B cell (primary cell): ENCODE measurements at regions not wholly inside any gene's neighbourhood (a gene's known extent, or its start where the extent isn't known, plus 50 kb on each side); places are given as distances from the start of the nearest gene placed in this dataset.

Experiments used
- ATAC-seq: fragments of 200-7000 bp; cut with Tn5 transposase; one replicate; pipeline ENCODE4 v1.10.0; 2021; ENCODE audit warnings: low read depth, mild to moderate bottlenecking, moderate number of reproducible peaks, moderate library complexity
- CTCF ChIA-PET: fragments of 350-600 bp; sonication (Branson Sonifier 250); formaldehyde crosslinking; loops from one replicate; lab custom pipeline; 2021; ENCODE audit warnings: antibody characterized with exemption, inconsistent platforms; lab: Charles Lee
- POLR2A ChIA-PET: fragments of 350-600 bp; sonication (Branson Sonifier 250); formaldehyde crosslinking; loops from one replicate; lab custom pipeline; 2021; ENCODE audit warnings: antibody characterized with exemption; lab: Charles Lee
- DNase-seq: peaks from one replicate; pipeline ENCODE4 v3.0.0; 2013
- H2AFZ ChIP-seq: 2 replicates; pipeline ENCODE4 v1.6.1; 2012; ENCODE audit warnings: mild to moderate bottlenecking, low read depth, low read length; ENCODE audit not compliant: insufficient read depth, poor library complexity, severe bottlenecking
- H3K27ac ChIP-seq, 2 donors: 1 replicate in 1 of 2; 2 replicates in 1 of 2; pipeline ENCODE4 v1.5.1; 2012 to 2013; ENCODE audit warnings: low read length in 2 of 2, mild to moderate bottlenecking in 2 of 2, moderate library complexity in 1 of 2
- H3K27me3 ChIP-seq, 4 experiments: fragments of 200-600 bp in 1 of 4; sonication (generic) in 1 of 4; replicated peaks in 1 of 4; 1 replicate in 2 of 4; 2 replicates in 2 of 4; pipeline versions ENCODE4 v1.6.1 to v1.7.0; 2013 to 2016; ENCODE audit warnings: low read length in 3 of 4, mild to moderate bottlenecking in 2 of 4, mixed read lengths in 1 of 4, moderate library complexity in 1 of 4; ENCODE audit not compliant: insufficient read depth in 4 of 4, control insufficient read depth in 3 of 4; ENCODE audit errors: control extremely low read depth in 1 of 4
- H3K36me3 ChIP-seq, 2 experiments: replicated peaks in 1 of 2; 1 replicate in 1 of 2; 2 replicates in 1 of 2; pipeline versions ENCODE4 v1.6.1 to v1.7.1; 2013; ENCODE audit warnings: low read length in 1 of 2; ENCODE audit not compliant: insufficient read depth in 2 of 2, control insufficient read depth in 1 of 2; ENCODE audit errors: control extremely low read depth in 1 of 2, extremely low read depth in 1 of 2
- H3K4me1 ChIP-seq, 2 donors: fragments of 200-600 bp in 1 of 2; sonication (generic) in 1 of 2; 1 replicate in 1 of 2; 2 replicates in 1 of 2; pipeline versions ENCODE4 v1.5.1 to v1.6.1; 2013 to 2017; ENCODE audit warnings: low read length in 2 of 2; ENCODE audit not compliant: control insufficient read depth in 2 of 2, insufficient read depth in 2 of 2
- H3K4me2 ChIP-seq: replicated peaks from 2 replicates; pipeline ENCODE3; 2012; ENCODE audit warnings: mild to moderate bottlenecking, low read depth, low read length; ENCODE audit not compliant: poor library complexity, severe bottlenecking
- H3K4me3 ChIP-seq, 5 experiments: fragments of 200-600 bp in 1 of 5; sonication (generic) in 1 of 5; 1 replicate in 3 of 5; 2 replicates in 2 of 5; pipeline versions ENCODE4 v1.5.1 to v1.7.0; 2011 to 2016; ENCODE audit warnings: low read length in 4 of 5, mild to moderate bottlenecking in 4 of 5, low read depth in 2 of 5, control low read depth in 1 of 5, moderate library complexity in 1 of 5; ENCODE audit not compliant: insufficient read depth in 1 of 5; ENCODE audit errors: control extremely low read depth in 1 of 5, extremely low read depth in 1 of 5
- H3K79me2 ChIP-seq: fragments of 200-600 bp; sonication (generic); one replicate; pipeline ENCODE4 v1.6.0; 2016; ENCODE audit warnings: low read length; ENCODE audit not compliant: control insufficient read depth, insufficient read depth
- H3K9ac ChIP-seq: fragments of 200-600 bp; sonication (generic); 2 replicates; pipeline ENCODE4 v1.6.1; 2017; ENCODE audit warnings: mild to moderate bottlenecking, low read length, moderate library complexity
- H3K9me3 ChIP-seq, 3 donors: one replicate each; pipeline versions ENCODE4 v1.6.1 to v1.7.1; 2013; ENCODE audit warnings: low read length in 2 of 3; ENCODE audit not compliant: control insufficient read depth in 2 of 3, insufficient read depth in 1 of 3; ENCODE audit errors: control extremely low read depth in 1 of 3
- H4K20me1 ChIP-seq: 2 replicates; pipeline ENCODE4 v1.6.0; 2012; ENCODE audit warnings: mild to moderate bottlenecking, low read length; ENCODE audit not compliant: insufficient read depth, control insufficient read depth, poor library complexity, severe bottlenecking
- H3K27ac Mint-ChIP-seq: one replicate; pipeline ENCODE4 v1.8.0; 2021; ENCODE audit warnings: mixed read lengths
- H3K27me3 Mint-ChIP-seq: one replicate; pipeline ENCODE4 v1.8.0; 2021; ENCODE audit warnings: mixed read lengths
- H3K4me1 Mint-ChIP-seq: one replicate; pipeline ENCODE4 v1.8.0; 2021; ENCODE audit warnings: mixed read lengths
- H3K4me3 Mint-ChIP-seq: one replicate; pipeline ENCODE4 v1.8.0; 2021; ENCODE audit warnings: mixed read lengths
- H3K9me3 Mint-ChIP-seq: one replicate; pipeline ENCODE4 v1.8.0; 2022; ENCODE audit warnings: mixed read lengths; ENCODE audit not compliant: insufficient read depth
- EZH2 ChIP-seq: IDR thresholded peaks from 2 replicates; pipeline ENCODE4 v1.6.1; 2012; ENCODE audit warnings: borderline replicate concordance, low read depth, mild to moderate bottlenecking, moderate library complexity, low read length; ENCODE audit not compliant: insufficient read depth, poor library complexity, severe bottlenecking
- WGBS: methylation state at CpG from one replicate; pipeline ENCODE4 v1.1.5; 2013; ENCODE audit warnings: missing lambda C conversion rate; ENCODE audit not compliant: insufficient coverage; 5-methylcytosine and 5-hydroxymethylcytosine counted together
- intact Hi-C: fragments of 100-400 bp; cut with micrococcal nuclease; formaldehyde crosslinking; loops from one replicate; pipeline ENCODE4 v1.10.0; 2022
- TF ChIP-seq, protein P1 (sequence below): fragments of 200-600 bp; IDR thresholded peaks from one replicate; pipeline ENCODE4 v1.8.0; 2022; ENCODE audit warnings: antibody characterized with exemption, mild to moderate bottlenecking

- H3K9me3 ChIP-seq, result peaks cover 0 to 16% (median 0%) of the 10 kb centered on the region in 3 donors
- intact Hi-C loops, result no loop called here
- Mint-ChIP-seq H3K27me3 (no peaks in the 10 kb centered on the region), H3K27ac (no peak overlapping the region), H3K4me3 (no peak overlapping the region), H3K9me3 (peaks cover 3% of the 10 kb centered on the region), H3K4me1 (no peaks in the 10 kb centered on the region)
- ChIA-PET CTCF (no interaction called here), POLR2A (no interaction called here)
- DNase-seq, result no peak
- H4K20me1 ChIP-seq, result no peaks in the 10 kb centered on the region
- H2AFZ ChIP-seq, result no peak overlapping the region
- H3K27ac ChIP-seq, result no peak overlapping the region
- no peaks in the 10 kb centered on the region for H3K4me1 ChIP-seq
- H3K9ac ChIP-seq, result no peak overlapping the region
- no peak for ATAC-seq
- H3K27me3 ChIP-seq, result no peaks in the 10 kb centered on the region
- H3K4me2 ChIP-seq, result no peak overlapping the region
- no peak overlapping the region for H3K4me3 ChIP-seq
- H3K79me2 ChIP-seq, result no peaks in the 10 kb centered on the region
- 56% methylated on average over 2 of the region's 5 CpGs for WGBS
- TF ChIP-seq, protein P1, sequence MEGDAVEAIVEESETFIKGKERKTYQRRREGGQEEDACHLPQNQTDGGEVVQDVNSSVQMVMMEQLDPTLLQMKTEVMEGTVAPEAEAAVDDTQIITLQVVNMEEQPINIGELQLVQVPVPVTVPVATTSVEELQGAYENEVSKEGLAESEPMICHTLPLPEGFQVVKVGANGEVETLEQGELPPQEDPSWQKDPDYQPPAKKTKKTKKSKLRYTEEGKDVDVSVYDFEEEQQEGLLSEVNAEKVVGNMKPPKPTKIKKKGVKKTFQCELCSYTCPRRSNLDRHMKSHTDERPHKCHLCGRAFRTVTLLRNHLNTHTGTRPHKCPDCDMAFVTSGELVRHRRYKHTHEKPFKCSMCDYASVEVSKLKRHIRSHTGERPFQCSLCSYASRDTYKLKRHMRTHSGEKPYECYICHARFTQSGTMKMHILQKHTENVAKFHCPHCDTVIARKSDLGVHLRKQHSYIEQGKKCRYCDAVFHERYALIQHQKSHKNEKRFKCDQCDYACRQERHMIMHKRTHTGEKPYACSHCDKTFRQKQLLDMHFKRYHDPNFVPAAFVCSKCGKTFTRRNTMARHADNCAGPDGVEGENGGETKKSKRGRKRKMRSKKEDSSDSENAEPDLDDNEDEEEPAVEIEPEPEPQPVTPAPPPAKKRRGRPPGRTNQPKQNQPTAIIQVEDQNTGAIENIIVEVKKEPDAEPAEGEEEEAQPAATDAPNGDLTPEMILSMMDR, result no peak
- TF ChIP-seq EZH2, result no peak
- no peaks in the 10 kb centered on the region for H3K36me3 ChIP-seq
Observed at GRCh38 chr4:188396037-188396436, 256.8 kb downstream of the TRIML1 start.

DNA sequence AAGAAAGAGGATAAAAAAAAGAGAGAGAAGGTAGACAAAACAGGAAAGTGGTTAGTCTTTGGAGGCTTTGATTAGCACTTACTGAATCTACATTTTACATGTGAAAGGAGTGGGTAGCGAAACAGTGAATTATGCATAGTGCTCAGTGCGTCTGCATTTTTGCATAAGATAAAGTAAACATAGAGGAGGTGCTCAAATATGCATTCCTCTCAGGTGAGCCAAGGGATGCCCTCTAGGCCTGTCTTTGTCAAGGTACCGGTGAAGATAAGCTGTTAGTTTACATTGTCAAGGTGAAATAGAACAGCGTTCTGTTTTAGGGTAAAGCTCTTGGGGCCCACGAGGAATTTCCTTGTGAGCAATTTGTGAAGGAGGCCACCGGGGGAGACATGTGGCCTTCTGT is 260.6 kb downstream of the TRIML1 start:
- peaks cover 0 to 3% (median 0%) of the 10 kb centered on the region in 3 donors for H3K9me3 ChIP-seq
- TF ChIP-seq, protein P1, result no peak
- TF ChIP-seq EZH2, result no peak
- ChIA-PET POLR2A (no interaction called here), CTCF (no interaction called here)
- Mint-ChIP-seq H3K9me3 (peaks cover 4% of the 10 kb centered on the region), H3K4me3 (no peak overlapping the region), H3K4me1 (no peaks in the 10 kb centered on the region), H3K27ac (no peak overlapping the region), H3K27me3 (no peaks in the 10 kb centered on the region)
- no peak overlapping the region for H3K9ac ChIP-seq
- H3K79me2 ChIP-seq, result no peaks in the 10 kb centered on the region
- no peaks in the 10 kb centered on the region for H3K36me3 ChIP-seq
- no peak overlapping the region for H3K4me2 ChIP-seq
- no peak overlapping the region for H3K27ac ChIP-seq
- no peaks in the 10 kb centered on the region for H3K27me3 ChIP-seq
- no peaks in the 10 kb centered on the region for H3K4me1 ChIP-seq
- intact Hi-C loops, result no loop called here
- no peak for ATAC-seq
- no peaks in the 10 kb centered on the region for H4K20me1 ChIP-seq
- 43% methylated on average over 5 of the region's 6 CpGs for WGBS
- no peak overlapping the region for H2AFZ ChIP-seq
- no peak overlapping the region for H3K4me3 ChIP-seq
- no peak for DNase-seq
